ENCODE measurements at regions not wholly inside any gene's neighbourhood (a gene's known extent, or its start where the extent isn't known, plus 50 kb on each side); places are given as distances from the start of the nearest gene placed in this dataset.

DNA sequence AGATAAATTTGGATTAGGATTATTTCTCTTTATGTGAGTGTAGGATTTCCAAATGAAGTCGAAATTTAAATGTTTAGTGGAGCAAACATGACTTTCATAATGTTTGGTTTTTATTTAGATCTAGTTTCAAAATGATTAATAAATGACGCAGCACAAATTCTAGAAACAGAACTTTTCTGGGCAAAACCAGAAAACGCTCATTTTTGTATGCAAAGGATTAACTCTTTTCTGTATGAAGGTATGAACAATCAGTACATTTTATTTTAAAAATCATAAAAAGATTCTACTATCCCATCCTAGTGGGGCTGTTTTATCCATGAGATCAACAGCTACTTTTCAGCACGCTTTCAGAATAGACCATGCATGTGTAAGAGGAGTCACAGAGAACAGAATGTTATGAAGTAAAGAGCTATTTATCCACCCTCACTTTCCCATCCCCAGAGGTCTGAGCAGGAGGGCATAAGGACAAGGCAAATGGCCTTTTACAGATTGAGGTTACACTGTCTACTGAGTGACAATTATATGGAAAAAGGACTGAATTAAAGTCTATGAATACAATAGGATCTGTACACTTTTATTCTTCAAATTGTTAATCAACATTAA, 270.8 kb downstream of the ZEB2 start:
- no peak for TF ChIP-seq CTCF (IDR thresholded peaks at IDR 0.05)
- no peak for TF ChIP-seq EZH2 (IDR thresholded peaks at IDR 0.05)

Measured in neural progenitor cell (in vitro differentiated cells).